GM23248 (cell line): ENCODE measurements at regions not wholly inside any gene's neighbourhood (a gene's known extent, or its start where the extent isn't known, plus 50 kb on each side); places are given as distances from the start of the nearest gene placed in this dataset.

Source experiments
- EZH2 ChIP-seq: fragments of 200-600 bp; sonication (generic); IDR thresholded peaks from 2 replicates; pipeline ENCODE4 v1.6.1; 2018; ENCODE audit warnings: antibody characterized with exemption, mild to moderate bottlenecking; ENCODE audit not compliant: insufficient read depth, poor library complexity, severe bottlenecking
- EZH2phosphoT487 ChIP-seq: fragments of 200-600 bp; sonication (generic); IDR thresholded peaks from 2 replicates; pipeline ENCODE4 v1.6.1; 2018; ENCODE audit warnings: antibody characterized with exemption, moderate library complexity, mild to moderate bottlenecking, low read depth; ENCODE audit not compliant: insufficient read depth

DNA sequence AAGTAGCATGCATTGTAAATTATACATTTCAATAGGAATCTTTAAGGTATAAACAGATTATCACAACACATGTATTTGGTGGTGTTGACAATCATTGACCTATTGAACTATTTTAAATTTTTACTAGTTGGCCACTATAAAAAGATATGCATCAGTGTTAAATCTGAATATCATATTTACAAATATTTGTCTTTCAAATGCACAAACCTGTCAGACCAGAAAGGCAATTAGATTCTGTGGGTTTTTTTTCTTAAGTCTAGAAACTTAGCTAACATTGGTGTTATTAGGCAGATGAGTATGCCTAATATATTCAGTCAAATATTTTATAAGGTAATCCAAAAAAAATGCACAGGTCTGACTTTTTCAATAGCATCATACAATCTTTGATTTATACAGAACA, 241.4 kb upstream of the DGKB start:
- TF ChIP-seq EZH2 = no peak
- no peak for TF ChIP-seq EZH2phosphoT487
